AG09309 (cell line): ENCODE measurements at regions not wholly inside any gene's neighbourhood (a gene's known extent, or its start where the extent isn't known, plus 50 kb on each side); places are given as distances from the start of the nearest gene placed in this dataset.

Source experiments
- DNase-seq: peaks from one replicate; pipeline ENCODE4 v3.0.0-alpha.2; 2010; ENCODE audit warnings: low read depth
- H3K4me3 ChIP-seq: 2 replicates; pipeline ENCODE4 v1.5.1; 2011; ENCODE audit warnings: mild to moderate bottlenecking, low read depth, low read length, moderate library complexity; ENCODE audit not compliant: control insufficient read depth
- TF ChIP-seq, protein P1 (sequence below): IDR thresholded peaks from 2 replicates; pipeline ENCODE4 v1.5.1; 2011; ENCODE audit warnings: mild to moderate bottlenecking, low read depth, low read length, inconsistent platforms; ENCODE audit not compliant: insufficient read depth, control insufficient read depth; ENCODE audit errors: missing control alignments

DNA sequence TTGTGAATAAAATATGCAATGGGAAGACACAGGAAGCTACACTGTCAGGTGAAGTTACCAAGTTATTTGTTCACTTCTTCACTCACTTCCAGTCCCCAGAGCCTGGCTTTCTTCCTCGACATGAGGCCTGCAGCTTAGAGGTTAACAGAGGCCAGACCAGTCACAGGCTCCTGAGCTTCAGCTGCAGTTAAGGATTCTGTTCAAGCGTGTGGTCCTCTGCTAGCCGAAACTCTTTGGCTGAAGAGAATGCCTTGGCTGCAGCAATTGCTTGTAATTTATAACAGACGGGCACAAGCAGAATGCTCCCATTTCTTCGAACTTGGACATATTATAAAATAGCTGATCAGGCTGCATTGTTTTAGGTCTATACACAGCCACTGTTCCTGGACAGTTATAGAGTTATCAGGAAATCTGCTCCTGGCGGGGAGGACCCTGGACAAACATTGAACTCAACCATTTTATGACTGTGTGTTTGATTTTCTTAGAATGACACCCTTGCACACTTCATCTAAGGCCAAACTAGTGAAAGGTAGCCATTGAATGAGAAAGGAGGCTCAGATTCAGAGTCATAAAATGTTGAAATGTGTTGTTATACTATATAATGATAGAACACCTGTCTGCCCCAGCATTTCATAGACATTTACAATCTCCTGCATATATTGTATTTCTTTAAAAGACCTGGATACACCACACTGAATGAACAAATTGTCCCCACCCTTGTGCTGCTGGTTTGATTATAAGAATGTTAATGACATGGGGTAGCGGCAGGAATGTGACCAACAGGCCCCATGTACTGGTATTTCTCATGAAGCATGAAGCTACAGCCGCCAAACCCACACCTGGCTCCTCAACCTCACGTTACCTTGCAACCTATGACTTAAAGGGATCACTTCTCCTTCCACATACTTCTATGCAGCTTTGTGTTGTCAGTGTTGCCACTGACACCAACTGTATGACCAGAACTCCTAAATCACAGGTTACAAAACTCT lies 153.6 kb downstream of the TDRD15 start:
- no peak for DNase-seq
- no peak overlapping the region for H3K4me3 ChIP-seq
- TF ChIP-seq, protein P1, sequence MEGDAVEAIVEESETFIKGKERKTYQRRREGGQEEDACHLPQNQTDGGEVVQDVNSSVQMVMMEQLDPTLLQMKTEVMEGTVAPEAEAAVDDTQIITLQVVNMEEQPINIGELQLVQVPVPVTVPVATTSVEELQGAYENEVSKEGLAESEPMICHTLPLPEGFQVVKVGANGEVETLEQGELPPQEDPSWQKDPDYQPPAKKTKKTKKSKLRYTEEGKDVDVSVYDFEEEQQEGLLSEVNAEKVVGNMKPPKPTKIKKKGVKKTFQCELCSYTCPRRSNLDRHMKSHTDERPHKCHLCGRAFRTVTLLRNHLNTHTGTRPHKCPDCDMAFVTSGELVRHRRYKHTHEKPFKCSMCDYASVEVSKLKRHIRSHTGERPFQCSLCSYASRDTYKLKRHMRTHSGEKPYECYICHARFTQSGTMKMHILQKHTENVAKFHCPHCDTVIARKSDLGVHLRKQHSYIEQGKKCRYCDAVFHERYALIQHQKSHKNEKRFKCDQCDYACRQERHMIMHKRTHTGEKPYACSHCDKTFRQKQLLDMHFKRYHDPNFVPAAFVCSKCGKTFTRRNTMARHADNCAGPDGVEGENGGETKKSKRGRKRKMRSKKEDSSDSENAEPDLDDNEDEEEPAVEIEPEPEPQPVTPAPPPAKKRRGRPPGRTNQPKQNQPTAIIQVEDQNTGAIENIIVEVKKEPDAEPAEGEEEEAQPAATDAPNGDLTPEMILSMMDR: no peak

DNA sequence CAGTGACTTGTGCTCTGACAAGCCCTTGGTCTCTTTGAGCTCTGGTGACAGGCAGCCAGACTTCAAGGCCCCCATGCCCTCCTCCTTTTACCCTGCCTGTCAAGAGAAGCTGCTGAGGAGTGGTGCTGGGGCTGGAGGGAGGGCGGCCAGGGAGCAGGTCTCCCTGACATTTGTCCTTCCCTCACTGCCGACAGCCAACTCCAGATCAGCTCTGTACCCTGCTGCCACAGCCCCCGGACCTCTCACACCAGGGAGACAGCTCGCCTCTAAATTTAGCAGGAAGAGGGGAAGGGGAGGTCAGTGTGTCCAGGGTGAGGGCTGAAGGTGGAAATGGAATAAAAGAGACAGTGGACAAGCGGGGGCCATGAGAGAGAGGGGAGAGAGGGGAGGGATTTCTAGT lies 155.8 kb downstream of the TDRD15 start:
- DNase-seq: no peak
- no peak overlapping the region for H3K4me3 ChIP-seq
- TF ChIP-seq, protein P1: no peak

DNA sequence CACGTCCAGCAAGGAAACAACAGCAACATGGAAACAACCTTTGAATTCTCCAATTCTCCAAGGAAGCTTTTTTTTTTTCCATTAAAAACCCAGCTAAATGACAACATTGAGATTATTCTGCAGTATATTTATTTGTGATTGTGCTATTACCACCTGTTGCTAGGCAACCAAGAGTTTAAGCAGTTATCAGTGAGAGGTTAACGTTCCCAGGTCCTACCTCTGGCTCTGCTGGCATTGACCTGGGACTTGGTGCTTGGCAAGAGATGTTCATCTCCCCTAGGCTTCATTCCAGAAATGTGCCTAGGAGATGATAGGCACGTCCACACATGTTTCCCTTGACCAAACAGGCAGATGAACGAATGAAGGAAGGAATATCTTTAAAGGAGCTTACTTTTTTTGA lies 157.0 kb downstream of the TDRD15 start:
- TF ChIP-seq, protein P1: no peak
- DNase-seq: no peak
- no peak overlapping the region for H3K4me3 ChIP-seq

DNA sequence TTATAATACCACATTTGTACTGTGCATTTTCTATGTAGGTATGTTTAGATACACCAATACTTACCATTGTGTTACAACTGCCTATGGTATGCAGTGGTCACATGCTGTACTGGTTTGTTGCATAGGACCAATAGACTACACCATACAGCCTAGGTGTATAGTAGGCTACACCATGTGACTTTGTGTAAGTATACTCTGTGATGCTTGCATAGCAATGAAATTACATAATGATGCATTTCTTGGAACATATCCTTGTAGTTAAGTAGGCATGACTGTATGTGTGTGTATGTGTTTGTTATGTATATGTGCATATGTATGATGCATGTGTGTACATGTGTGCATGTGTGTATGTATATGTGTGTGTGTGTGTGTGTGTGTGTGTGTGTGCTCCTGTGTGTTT lies 157.6 kb downstream of the TDRD15 start:
- TF ChIP-seq, protein P1: no peak
- no peak for DNase-seq
- no peak overlapping the region for H3K4me3 ChIP-seq

DNA sequence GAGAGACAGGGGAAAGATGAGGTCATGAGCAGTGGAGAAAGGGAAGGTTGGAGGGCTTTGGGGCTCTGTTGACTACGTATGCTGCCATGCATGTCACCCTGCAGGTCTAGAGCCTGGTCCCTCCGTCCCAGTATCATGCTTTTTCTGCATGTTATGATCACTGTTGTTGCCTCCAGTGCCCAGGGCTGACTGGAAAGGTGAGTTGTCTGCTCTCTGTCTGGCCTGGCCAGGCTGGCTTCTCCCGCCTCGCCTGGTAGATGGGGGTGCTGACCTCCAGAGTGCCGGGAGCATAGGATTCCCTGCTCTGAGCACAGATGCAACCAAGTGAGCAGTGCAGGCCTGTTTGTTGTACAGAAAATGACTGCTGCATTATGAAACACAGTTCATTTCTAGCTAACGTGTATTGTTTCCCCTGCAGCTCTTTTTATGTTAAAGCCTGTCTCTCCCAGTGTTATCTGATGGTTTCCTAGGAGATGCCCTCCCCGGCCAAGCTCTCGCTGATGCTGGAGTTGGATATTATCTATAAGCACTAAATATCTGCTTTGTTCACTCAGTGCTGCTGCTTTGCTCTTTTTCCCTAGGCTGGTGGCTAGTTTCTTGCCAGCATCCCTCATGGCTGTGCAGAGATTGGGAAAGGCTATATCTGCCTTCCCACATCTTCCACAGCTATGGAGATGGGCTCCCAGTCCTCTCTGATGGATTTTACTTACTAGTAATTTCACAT lies 158.2 kb downstream of the TDRD15 start:
- no peak overlapping the region for H3K4me3 ChIP-seq
- no peak for DNase-seq
- TF ChIP-seq, protein P1: no peak

DNA sequence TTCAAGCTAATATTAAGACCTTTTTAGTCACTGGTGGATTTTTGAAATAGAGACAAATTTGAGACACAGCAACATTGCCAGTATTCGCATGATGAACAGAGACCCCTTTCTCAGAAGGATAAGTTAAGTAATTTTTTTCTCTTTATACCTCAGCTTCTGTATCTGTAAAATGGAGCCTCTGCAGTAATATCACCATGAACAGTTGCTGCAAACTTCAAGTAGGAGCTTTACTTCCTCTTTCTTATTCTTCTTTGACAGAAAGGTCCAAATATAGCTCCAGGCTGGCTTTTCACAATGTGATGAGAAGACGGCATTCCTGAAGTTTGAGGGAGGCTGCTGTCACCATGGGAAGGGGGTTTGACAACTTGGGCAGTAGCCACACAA lies 158.7 kb downstream of the TDRD15 start:
- no peak for DNase-seq
- TF ChIP-seq, protein P1: no peak
- no peak overlapping the region for H3K4me3 ChIP-seq
